Neural progenitor cell (in vitro differentiated cells): ENCODE measurements at regions not wholly inside any gene's neighbourhood (a gene's known extent, or its start where the extent isn't known, plus 50 kb on each side); places are given as distances from the start of the nearest gene placed in this dataset.

ENCODE experiments used
- EZH2 ChIP-seq: fragments of 200-600 bp; sonication (generic); IDR thresholded peaks from 2 replicates; pipeline ENCODE4 v1.6.1; 2017; ENCODE audit warnings: antibody characterized with exemption, mild to moderate bottlenecking, moderate library complexity
- EZH2phosphoT487 ChIP-seq: fragments of 200-600 bp; sonication (generic); IDR thresholded peaks from 2 replicates; pipeline ENCODE4 v1.6.1; 2017; ENCODE audit warnings: antibody characterized with exemption
- TF ChIP-seq, protein P1 (sequence below): fragments of 200-600 bp; sonication (generic); IDR thresholded peaks from 2 replicates; pipeline ENCODE4 v1.5.1; 2017; ENCODE audit warnings: antibody characterized with exemption, mild to moderate bottlenecking

- TF ChIP-seq, protein P1, sequence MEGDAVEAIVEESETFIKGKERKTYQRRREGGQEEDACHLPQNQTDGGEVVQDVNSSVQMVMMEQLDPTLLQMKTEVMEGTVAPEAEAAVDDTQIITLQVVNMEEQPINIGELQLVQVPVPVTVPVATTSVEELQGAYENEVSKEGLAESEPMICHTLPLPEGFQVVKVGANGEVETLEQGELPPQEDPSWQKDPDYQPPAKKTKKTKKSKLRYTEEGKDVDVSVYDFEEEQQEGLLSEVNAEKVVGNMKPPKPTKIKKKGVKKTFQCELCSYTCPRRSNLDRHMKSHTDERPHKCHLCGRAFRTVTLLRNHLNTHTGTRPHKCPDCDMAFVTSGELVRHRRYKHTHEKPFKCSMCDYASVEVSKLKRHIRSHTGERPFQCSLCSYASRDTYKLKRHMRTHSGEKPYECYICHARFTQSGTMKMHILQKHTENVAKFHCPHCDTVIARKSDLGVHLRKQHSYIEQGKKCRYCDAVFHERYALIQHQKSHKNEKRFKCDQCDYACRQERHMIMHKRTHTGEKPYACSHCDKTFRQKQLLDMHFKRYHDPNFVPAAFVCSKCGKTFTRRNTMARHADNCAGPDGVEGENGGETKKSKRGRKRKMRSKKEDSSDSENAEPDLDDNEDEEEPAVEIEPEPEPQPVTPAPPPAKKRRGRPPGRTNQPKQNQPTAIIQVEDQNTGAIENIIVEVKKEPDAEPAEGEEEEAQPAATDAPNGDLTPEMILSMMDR = no peak
- TF ChIP-seq EZH2 (no peak), EZH2phosphoT487 (no peak)
Observed at GRCh38 chr1:113207019-113207418, 134.0 kb downstream of the LRIG2 start.
